Liver (tissue), 7 donors: ENCODE measurements at regions not wholly inside any gene's neighbourhood (a gene's known extent, or its start where the extent isn't known, plus 50 kb on each side); places are given as distances from the start of the nearest gene placed in this dataset.

Source experiments
- DNase-seq: peaks from one replicate; pipeline ENCODE4 v3.0.0-alpha.2; 2017; ENCODE audit warnings: low spot score
- H3K27ac ChIP-seq, 2 donors: one replicate each; pipeline ENCODE4 v1.7.0; 2013; ENCODE audit warnings: inconsistent platforms in 2 of 2, low read length in 2 of 2, control low read depth in 1 of 2, low read depth in 1 of 2, mild to moderate bottlenecking in 1 of 2
- H3K27me3 ChIP-seq, 4 donors: one replicate each; pipeline versions ENCODE4 v1.6.1 to v1.7.0; 2013; ENCODE audit warnings: low read length in 3 of 4, inconsistent platforms in 1 of 4, mild to moderate bottlenecking in 1 of 4, moderate library complexity in 1 of 4; ENCODE audit not compliant: control insufficient read depth in 4 of 4, insufficient read depth in 4 of 4
- H3K36me3 ChIP-seq, 4 donors: one replicate each; pipeline versions ENCODE4 v1.6.1 to v1.7.0; 2013; ENCODE audit warnings: low read length in 3 of 4, mild to moderate bottlenecking in 3 of 4, low read depth in 1 of 4, moderate library complexity in 1 of 4; ENCODE audit not compliant: control insufficient read depth in 4 of 4, insufficient read depth in 3 of 4
- H3K4me1 ChIP-seq, 4 donors: one replicate each; pipeline versions ENCODE4 v1.6.1 to v1.7.0; 2013; ENCODE audit warnings: low read length in 3 of 4, mild to moderate bottlenecking in 3 of 4, moderate library complexity in 1 of 4; ENCODE audit not compliant: control insufficient read depth in 4 of 4, insufficient read depth in 4 of 4
- H3K4me3 ChIP-seq, 3 donors: one replicate each; pipeline versions ENCODE4 v1.6.1 to v1.7.0; 2013; ENCODE audit warnings: low read length in 3 of 3, control low read depth in 1 of 3, low read depth in 1 of 3, mild to moderate bottlenecking in 1 of 3
- H3K9ac ChIP-seq, 2 donors: one replicate each; pipeline ENCODE4 v1.7.0; 2013; ENCODE audit warnings: low read length in 2 of 2, mild to moderate bottlenecking in 2 of 2, moderate library complexity in 2 of 2, control low read depth in 1 of 2, low read depth in 1 of 2
- H3K9me3 ChIP-seq, 4 donors: one replicate each; pipeline versions ENCODE4 v1.6.1 to v1.7.0; 2013; ENCODE audit warnings: low read length in 3 of 4; ENCODE audit not compliant: control insufficient read depth in 4 of 4
- ATF3 ChIP-seq: IDR thresholded peaks from 2 replicates; pipeline ENCODE4 v1.6.1; 2016; ENCODE audit warnings: antibody characterized with exemption
- EGR1 ChIP-seq, 2 donors: IDR thresholded peaks; 2 replicates each; pipeline ENCODE4 v1.6.1; 2016 to 2018; ENCODE audit warnings: antibody characterized with exemption in 2 of 2, low read depth in 2 of 2
- FOXA1 ChIP-seq: IDR thresholded peaks from 2 replicates; pipeline ENCODE4 v1.6.1; 2016; ENCODE audit warnings: antibody characterized with exemption
- FOXA2 ChIP-seq: IDR thresholded peaks from 2 replicates; pipeline ENCODE4 v1.6.1; 2016; ENCODE audit warnings: antibody characterized with exemption
- GABPA ChIP-seq, 2 donors: IDR thresholded peaks in 1 of 2; conservative IDR thresholded peaks in 1 of 2; 2 replicates each; pipeline ENCODE4 v1.6.1; 2016; ENCODE audit warnings: antibody characterized with exemption in 2 of 2, mild to moderate bottlenecking in 1 of 2, moderate library complexity in 1 of 2
- HNF4A ChIP-seq, 2 donors: conservative IDR thresholded peaks; 2 replicates each; pipeline ENCODE4 v1.6.1; 2016; ENCODE audit warnings: antibody characterized with exemption in 2 of 2, mild to moderate bottlenecking in 2 of 2
- HNF4G ChIP-seq: IDR thresholded peaks from 2 replicates; pipeline ENCODE4 v1.6.1; 2016; ENCODE audit warnings: antibody characterized with exemption
- JUND ChIP-seq, 2 donors: IDR thresholded peaks; 2 replicates each; pipeline ENCODE4 v1.6.1; 2016; ENCODE audit warnings: antibody characterized with exemption in 2 of 2
- MAX ChIP-seq: IDR thresholded peaks from 2 replicates; pipeline ENCODE4 v1.6.1; 2016; ENCODE audit warnings: antibody characterized with exemption
- RAD21 ChIP-seq, 2 donors: IDR thresholded peaks; 2 replicates each; pipeline ENCODE4 v1.6.1; 2016; ENCODE audit warnings: antibody characterized with exemption in 2 of 2, mild to moderate bottlenecking in 2 of 2
- REST ChIP-seq: IDR thresholded peaks from 2 replicates; pipeline ENCODE4 v1.6.1; 2016; ENCODE audit warnings: antibody characterized with exemption, mild to moderate bottlenecking
- RXRA ChIP-seq, 2 donors: IDR thresholded peaks; 2 replicates each; pipeline ENCODE4 v1.6.1; 2017 to 2018; ENCODE audit warnings: antibody characterized with exemption in 2 of 2, mild to moderate bottlenecking in 1 of 2
- SP1 ChIP-seq: IDR thresholded peaks from 2 replicates; pipeline ENCODE4 v1.6.1; 2018; ENCODE audit warnings: antibody characterized with exemption, mild to moderate bottlenecking
- TAF1 ChIP-seq: conservative IDR thresholded peaks from 2 replicates; pipeline ENCODE4 v1.6.1; 2016; ENCODE audit warnings: antibody characterized with exemption, mild to moderate bottlenecking
- YY1 ChIP-seq: IDR thresholded peaks from 2 replicates; pipeline ENCODE4 v1.6.1; 2016; ENCODE audit warnings: antibody characterized with exemption, mild to moderate bottlenecking
- ZBTB33 ChIP-seq: IDR thresholded peaks from 2 replicates; pipeline ENCODE4 v1.6.1; 2016; ENCODE audit warnings: antibody characterized with exemption
- WGBS: extraction: QIAGEN DNeasy Blood & Tissue Kit; methylation state at CpG from one replicate; pipeline ENCODE4 v1.1.7; 2013; 5-methylcytosine and 5-hydroxymethylcytosine counted together
- donor health status: healthy.
- donor health status: healthy.
- donor health status: healthy.
- donor health status: healthy.

- TF ChIP-seq ZBTB33 (no peak), GABPA (IDR thresholded peaks at IDR 0.05 in 1 of 2, conservative IDR thresholded peaks at IDR 0.05 in 1 of 2) (no peak), HNF4A (conservative IDR thresholded peaks at IDR 0.05) (no peak), YY1 (no peak), JUND (IDR thresholded peaks at IDR 0.05) (no peak), TAF1 (no peak), MAX (no peak), FOXA2 (no peak)
- Histone ChIP-seq H3K27me3 (no peaks in the 10 kb centered on the region), H3K36me3 (no peaks in the 10 kb centered on the region), H3K4me1 (no peaks in the 10 kb centered on the region), H3K9me3 (no peaks in the 10 kb centered on the region), H3K27ac (no peak overlapping the region), H3K9ac (no peak overlapping the region), H3K4me3 (no peak overlapping the region)
- 93% methylated on average over 4 of the region's 4 CpGs for whole genome bisulfite sequencing
- DNase-seq: no peak
Observed at GRCh38 chr12:105835580-105836241, 303.0 kb downstream of the NUAK1 start.

GRCh38 chr12:105836242-105836622, 302.5 kb downstream of the NUAK1 start:
- Histone ChIP-seq H3K9ac (no peak overlapping the region), H3K27ac (no peak overlapping the region), H3K9me3 (no peaks in the 10 kb centered on the region), H3K4me1 (no peaks in the 10 kb centered on the region), H3K4me3 (no peak overlapping the region), H3K36me3 (no peaks in the 10 kb centered on the region), H3K27me3 (no peaks in the 10 kb centered on the region)
- TF ChIP-seq MAX (no peak), RAD21 (IDR thresholded peaks at IDR 0.05) (no peak), FOXA2 (no peak)
- no peak for DNase-seq
- 89% methylated on average over 2 of the region's 2 CpGs for WGBS

- Histone ChIP-seq H3K9ac (no peak overlapping the region), H3K27ac (no peak overlapping the region), H3K36me3 (no peaks in the 10 kb centered on the region), H3K4me3 (no peak overlapping the region), H3K27me3 (no peaks in the 10 kb centered on the region), H3K9me3 (no peaks in the 10 kb centered on the region), H3K4me1 (no peaks in the 10 kb centered on the region)
- 88% methylated on average over 4 of the region's 4 CpGs for WGBS
- no peak for DNase-seq
- TF ChIP-seq GABPA (IDR thresholded peaks at IDR 0.05 in 1 of 2, conservative IDR thresholded peaks at IDR 0.05 in 1 of 2) (no peak), ZBTB33 (no peak), RXRA (IDR thresholded peaks at IDR 0.05) (no peak), HNF4G (no peak), JUND (IDR thresholded peaks at IDR 0.05) (no peak), FOXA2 (no peak), RAD21 (IDR thresholded peaks at IDR 0.05) (no peak), YY1 (no peak), SP1 (no peak), ATF3 (no peak), MAX (no peak), TAF1 (no peak), REST (no peak), FOXA1 (no peak), EGR1 (IDR thresholded peaks at IDR 0.05; ENCODE audit: low read depth in 2 of 2) (no peak), HNF4A (conservative IDR thresholded peaks at IDR 0.05) (no peak)
Observed at GRCh38 chr12:105839629-105840127, 299.1 kb downstream of the NUAK1 start.
